CD4-positive, alpha-beta memory T cell (primary cell): ENCODE measurements at regions not wholly inside any gene's neighbourhood (a gene's known extent, or its start where the extent isn't known, plus 50 kb on each side); places are given as distances from the start of the nearest gene placed in this dataset.

Experiments used
- CTCF ChIA-PET: fragments of 350-600 bp; sonication (Branson Sonifier 250); formaldehyde crosslinking; loops from one replicate; lab custom pipeline; 2021; ENCODE audit warnings: inconsistent platforms; ENCODE audit not compliant: partially characterized antibody; lab: Charles Lee
- POLR2A ChIA-PET: fragments of 350-600 bp; sonication (Branson Sonifier 250); formaldehyde crosslinking; loops from one replicate; lab custom pipeline; 2021; ENCODE audit not compliant: partially characterized antibody; lab: Charles Lee
- DNase-seq, 5 donors: peaks; one replicate each; pipeline versions ENCODE4 v3.0.0 to v3.0.0-alpha.2; 2020 to 2022; ENCODE audit warnings: mixed read lengths in 1 of 5
- H3K27ac ChIP-seq: one replicate; pipeline ENCODE4 v1.7.0; 2013; ENCODE audit warnings: low read depth, low read length
- H3K27me3 ChIP-seq: 2 replicates; pipeline ENCODE4 v1.7.0; 2013; ENCODE audit warnings: mild to moderate bottlenecking, low read length, moderate library complexity; ENCODE audit not compliant: insufficient read depth
- H3K36me3 ChIP-seq: 2 replicates; pipeline ENCODE4 v1.7.0; 2013; ENCODE audit warnings: mild to moderate bottlenecking, low read length, moderate library complexity; ENCODE audit not compliant: insufficient read depth
- H3K4me1 ChIP-seq: 2 replicates; pipeline ENCODE4 v1.7.0; 2013; ENCODE audit warnings: mild to moderate bottlenecking, low read length, moderate library complexity; ENCODE audit not compliant: insufficient read depth
- H3K4me3 ChIP-seq, 2 donors: one replicate each; pipeline ENCODE4 v1.7.0; 2013; ENCODE audit warnings: low read length in 2 of 2, mild to moderate bottlenecking in 1 of 2
- H3K9me3 ChIP-seq, 2 donors: one replicate each; pipeline ENCODE4 v1.7.0; 2013; ENCODE audit warnings: low read length in 2 of 2, control low read depth in 1 of 2; ENCODE audit not compliant: control insufficient read depth in 1 of 2
- H3K27ac Mint-ChIP-seq, 7 donors: one replicate each; pipeline ENCODE4 v1.8.0; 2020 to 2021; ENCODE audit warnings: mixed read lengths in 7 of 7, mild to moderate bottlenecking in 6 of 7, inconsistent platforms in 3 of 7, moderate library complexity in 3 of 7
- H3K27me3 Mint-ChIP-seq, 2 donors: one replicate each; pipeline ENCODE4 v1.8.0; 2020 to 2021; ENCODE audit warnings: mixed read lengths in 2 of 2
- H3K36me3 Mint-ChIP-seq, 2 donors: one replicate each; pipeline ENCODE4 v1.8.0; 2020 to 2021; ENCODE audit warnings: mixed read lengths in 2 of 2, inconsistent platforms in 1 of 2, mild to moderate bottlenecking in 1 of 2
- H3K4me1 Mint-ChIP-seq, 4 donors: one replicate each; pipeline ENCODE4 v1.8.0; 2020 to 2021; ENCODE audit warnings: mixed read lengths in 4 of 4, mild to moderate bottlenecking in 1 of 4
- H3K4me3 Mint-ChIP-seq, 8 donors: one replicate each; pipeline ENCODE4 v1.8.0; 2020 to 2021; ENCODE audit warnings: mixed read lengths in 8 of 8, mild to moderate bottlenecking in 7 of 8, moderate library complexity in 6 of 8, inconsistent platforms in 3 of 8
- H3K9me3 Mint-ChIP-seq, 8 donors: one replicate each; pipeline ENCODE4 v1.8.0; 2020 to 2021; ENCODE audit warnings: mixed read lengths in 8 of 8, mild to moderate bottlenecking in 5 of 8, inconsistent platforms in 3 of 8, moderate library complexity in 1 of 8
- intact Hi-C: fragments of 100-400 bp; cut with micrococcal nuclease; formaldehyde crosslinking; loops from one replicate; pipeline ENCODE4 v1.15.1; 2023

- no peak overlapping the region for H3K4me3 Mint-ChIP-seq
- ChIA-PET POLR2A (no interaction called here), CTCF (no interaction called here)
- no peak for DNase-seq
- H3K27me3 Mint-ChIP-seq = peaks cover 0 to 5% of the 10 kb centered on the region in 2 donors
- no peaks in the 10 kb centered on the region for H3K9me3 ChIP-seq
- peaks cover 0 to 2% (median 0%) of the 10 kb centered on the region in 4 donors for H3K4me1 Mint-ChIP-seq
- peaks cover 4 to 7% of the 10 kb centered on the region in 2 donors for H3K36me3 Mint-ChIP-seq
- no peak overlapping the region for H3K4me3 ChIP-seq
- H3K4me1 ChIP-seq = no peaks in the 10 kb centered on the region
- H3K27ac ChIP-seq = no peak overlapping the region
- no peaks in the 10 kb centered on the region for H3K36me3 ChIP-seq
- H3K27me3 ChIP-seq = no peaks in the 10 kb centered on the region
- H3K9me3 Mint-ChIP-seq = peaks cover 0 to 23% (median 16%) of the 10 kb centered on the region in 8 donors
- H3K27ac Mint-ChIP-seq = no peak overlapping the region
- intact Hi-C loops = no loop called here
Observed at GRCh38 chr1:58914925-58915324, 131.1 kb upstream of the JUN start.

- Histone ChIP-seq H3K36me3 (no peaks in the 10 kb centered on the region), H3K27ac (no peak overlapping the region), H3K4me3 (no peak overlapping the region), H3K27me3 (no peaks in the 10 kb centered on the region), H3K4me1 (peaks cover 8% of the 10 kb centered on the region), H3K9me3 (no peaks in the 10 kb centered on the region)
- CTCF ChIA-PET = no interaction called here
- DNase-seq = no peak
- Mint-ChIP-seq H3K27me3 (peaks cover 0 to 5% of the 10 kb centered on the region in 2 donors), H3K4me3 (no peak overlapping the region), H3K4me1 (peaks cover 3 to 5% (median 4%) of the 10 kb centered on the region in 4 donors), H3K9me3 (peaks cover 0 to 23% (median 16%) of the 10 kb centered on the region in 8 donors), H3K36me3 (peaks cover 4 to 7% of the 10 kb centered on the region in 2 donors), H3K27ac (no peak overlapping the region)
- intact Hi-C loops = no loop called here
- POLR2A ChIA-PET = no interaction called here
Observed at GRCh38 chr1:58917436-58917835, 133.6 kb upstream of the JUN start.

DNA sequence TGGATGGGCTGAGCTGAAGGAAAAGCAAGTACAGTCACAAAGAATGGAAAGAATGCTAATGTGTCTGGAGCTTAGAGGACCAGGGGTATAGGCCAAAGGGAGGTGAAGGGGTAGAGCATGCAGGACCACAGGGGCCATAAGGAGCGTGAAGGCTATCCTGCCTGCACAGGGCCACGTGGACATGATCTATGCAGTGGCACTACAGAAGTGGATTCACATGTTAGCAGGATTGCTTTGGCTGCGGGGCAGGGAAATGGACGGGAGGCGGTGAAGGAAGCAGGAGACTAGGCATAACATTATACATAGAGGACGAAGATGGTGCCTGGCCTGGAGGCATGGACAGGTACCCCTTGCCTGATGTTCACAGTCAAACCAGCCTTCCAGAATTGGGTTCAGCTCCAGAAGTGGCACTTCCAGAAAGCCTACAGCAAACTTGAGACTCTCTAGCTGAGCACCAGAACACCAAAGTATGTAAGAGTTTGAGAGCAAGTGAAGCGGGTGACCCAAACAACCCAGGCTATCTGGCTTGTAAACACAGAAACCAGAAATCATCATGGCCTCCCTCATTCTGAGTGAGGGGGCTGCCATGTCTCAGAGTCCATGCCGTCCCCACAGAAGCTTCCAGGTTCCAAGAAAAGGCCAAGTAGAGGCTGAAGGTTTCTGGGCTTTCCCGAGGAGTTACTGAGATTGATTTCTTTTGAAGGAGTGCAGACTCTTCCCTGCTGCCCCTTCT lies 135.5 kb upstream of the JUN start:
- no peak overlapping the region for H3K27ac Mint-ChIP-seq
- H3K36me3 Mint-ChIP-seq = peaks cover 2% of the 10 kb centered on the region in 2 donors
- DNase-seq = no peak
- peaks cover 0 to 1% of the 10 kb centered on the region in 2 donors for H3K27me3 Mint-ChIP-seq
- H3K4me3 Mint-ChIP-seq = no peak overlapping the region
- ChIA-PET CTCF (interaction anchor here (0.7 to 1.7 kb wide), 2 partner anchors 14 to 30 kb away, joined by 3 to 4 read pairs; no protein-coding TSS in a partner anchor), POLR2A (no interaction called here)
- no peaks in the 10 kb centered on the region for H3K9me3 ChIP-seq
- no peak overlapping the region for H3K27ac ChIP-seq
- peaks cover 11 to 13% (median 11%) of the 10 kb centered on the region in 4 donors for H3K4me1 Mint-ChIP-seq
- H3K4me1 ChIP-seq = peaks cover 16% of the 10 kb centered on the region
- H3K4me3 ChIP-seq = no peak overlapping the region
- H3K36me3 ChIP-seq = no peaks in the 10 kb centered on the region
- intact Hi-C loops = no loop called here
- peaks cover 0 to 13% (median 7%) of the 10 kb centered on the region in 8 donors for H3K9me3 Mint-ChIP-seq
- no peaks in the 10 kb centered on the region for H3K27me3 ChIP-seq

- H3K27me3 ChIP-seq = no peaks in the 10 kb centered on the region
- peaks cover 0 to 1% of the 10 kb centered on the region in 2 donors for H3K27me3 Mint-ChIP-seq
- no peaks in the 10 kb centered on the region for H3K9me3 ChIP-seq
- peaks cover 0 to 9% (median 3%) of the 10 kb centered on the region in 8 donors for H3K9me3 Mint-ChIP-seq
- H3K4me3 ChIP-seq = no peak overlapping the region
- H3K36me3 Mint-ChIP-seq = peaks cover 0 to under 1% of the 10 kb centered on the region in 2 donors
- intact Hi-C loops = no loop called here
- H3K36me3 ChIP-seq = no peaks in the 10 kb centered on the region
- DNase-seq = no peak
- H3K4me1 ChIP-seq = peaks cover 16% of the 10 kb centered on the region
- H3K27ac Mint-ChIP-seq = no peak overlapping the region
- POLR2A ChIA-PET = no interaction called here
- CTCF ChIA-PET = interaction anchor here (0.7 to 1.7 kb wide), 4 partner anchors 10 to 151 kb away, joined by 3 to 4 read pairs (median 3); no protein-coding TSS in a partner anchor
- H3K4me3 Mint-ChIP-seq = no peak overlapping the region
- peaks cover 11 to 13% (median 11%) of the 10 kb centered on the region in 4 donors for H3K4me1 Mint-ChIP-seq
- no peak overlapping the region for H3K27ac ChIP-seq
Observed at GRCh38 chr1:58919959-58920321, 136.1 kb upstream of the JUN start.

DNA sequence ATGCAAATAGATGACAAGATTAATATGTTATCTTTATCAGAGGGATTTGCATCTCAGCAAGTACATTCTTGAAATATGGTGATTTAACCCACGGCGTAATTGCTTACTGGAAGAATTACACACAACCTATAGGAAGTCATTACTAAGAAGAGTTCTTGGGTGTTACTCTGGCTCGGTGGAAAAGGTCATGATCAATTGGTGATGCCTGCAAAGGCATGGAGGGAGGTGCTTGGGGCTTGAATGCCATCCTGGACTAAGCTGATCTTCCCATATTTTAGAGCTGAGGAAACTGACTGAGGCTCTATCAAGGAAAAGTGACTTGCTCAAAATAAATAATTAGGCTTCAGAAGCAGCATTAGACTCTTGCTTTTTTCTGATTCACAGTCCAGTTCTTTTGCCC lies 137.5 kb upstream of the JUN start:
- peaks cover 11 to 13% (median 11%) of the 10 kb centered on the region in 4 donors for H3K4me1 Mint-ChIP-seq
- POLR2A ChIA-PET = no interaction called here

DNA sequence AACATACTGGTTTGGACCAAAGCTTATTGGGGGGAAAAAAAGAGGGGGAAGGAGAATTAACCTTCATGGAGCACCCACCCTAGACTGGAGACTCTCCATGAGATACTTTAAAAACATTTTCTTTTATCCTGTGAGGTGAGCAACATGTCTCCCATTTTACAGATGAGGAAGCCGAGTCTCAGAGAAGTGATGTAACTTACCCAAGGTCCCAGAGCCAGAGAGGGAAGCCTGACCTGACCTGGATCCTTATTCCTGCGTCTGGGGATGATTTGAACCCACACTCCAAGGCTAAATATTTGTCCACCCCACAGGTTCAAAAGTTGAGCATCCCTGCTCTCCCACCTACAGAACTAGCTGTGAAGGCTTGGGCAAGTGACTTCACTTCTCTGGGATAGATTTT lies 137.9 kb upstream of the JUN start:
- H3K9me3 ChIP-seq = no peaks in the 10 kb centered on the region
- peaks cover 16% of the 10 kb centered on the region for H3K4me1 ChIP-seq
- H3K4me3 ChIP-seq = no peak overlapping the region
- H3K9me3 Mint-ChIP-seq = no peaks in the 10 kb centered on the region
- no peaks in the 10 kb centered on the region for H3K36me3 ChIP-seq
- ChIA-PET CTCF (no interaction called here), POLR2A (no interaction called here)
- intact Hi-C loops = no loop called here
- H3K4me3 Mint-ChIP-seq = no peak overlapping the region
- no peaks in the 10 kb centered on the region for H3K27me3 ChIP-seq
- DNase-seq = no peak
- H3K27me3 Mint-ChIP-seq = no peaks in the 10 kb centered on the region
- H3K27ac ChIP-seq = no peak overlapping the region
- no peaks in the 10 kb centered on the region for H3K36me3 Mint-ChIP-seq
- no peak overlapping the region for H3K27ac Mint-ChIP-seq
- peaks cover 11 to 13% (median 11%) of the 10 kb centered on the region in 4 donors for H3K4me1 Mint-ChIP-seq

More for the DNA sequence above, 137.5 kb upstream of the JUN start:
- CTCF ChIA-PET = no interaction called here
- Histone ChIP-seq H3K27ac (no peak overlapping the region), H3K27me3 (no peaks in the 10 kb centered on the region), H3K36me3 (no peaks in the 10 kb centered on the region), H3K4me1 (peaks cover 16% of the 10 kb centered on the region), H3K4me3 (no peak overlapping the region), H3K9me3 (no peaks in the 10 kb centered on the region)
- peaks cover 0 to 2% (median 0%) of the 10 kb centered on the region in 8 donors for H3K9me3 Mint-ChIP-seq
- H3K36me3 Mint-ChIP-seq = no peaks in the 10 kb centered on the region
- DNase-seq = no peak
- H3K27me3 Mint-ChIP-seq = no peaks in the 10 kb centered on the region
- no peak overlapping the region for H3K27ac Mint-ChIP-seq
- H3K4me3 Mint-ChIP-seq = no peak overlapping the region
- intact Hi-C loops = no loop called here

- ChIA-PET CTCF (no interaction called here), POLR2A (no interaction called here)
- Mint-ChIP-seq H3K27ac (peak overlapping the region in 5 of 7 donors; percentile 19 to 65 (median 48)), H3K4me1 (peaks cover 11 to 14% (median 12%) of the 10 kb centered on the region in 4 donors), H3K9me3 (no peaks in the 10 kb centered on the region), H3K36me3 (no peaks in the 10 kb centered on the region), H3K27me3 (peaks cover 0 to 2% of the 10 kb centered on the region in 2 donors), H3K4me3 (peak overlapping the region in 2 of 8 donors; percentile 10 to 27)
- peaks cover 16% of the 10 kb centered on the region for H3K4me1 ChIP-seq
- H3K36me3 ChIP-seq = no peaks in the 10 kb centered on the region
- intact Hi-C loops = no loop called here
- no peak overlapping the region for H3K27ac ChIP-seq
- peak; percentile 35 to 76 (median 51) for DNase-seq
- H3K4me3 ChIP-seq = no peak overlapping the region
- no peaks in the 10 kb centered on the region for H3K27me3 ChIP-seq
- no peaks in the 10 kb centered on the region for H3K9me3 ChIP-seq
Observed at GRCh38 chr1:58922302-58923089, 138.6 kb upstream of the JUN start.
